GM18873 (cell line): ENCODE measurements at regions not wholly inside any gene's neighbourhood (a gene's known extent, or its start where the extent isn't known, plus 50 kb on each side); places are given as distances from the start of the nearest gene placed in this dataset.

Source experiments
- ATAC-seq: cut with Tn5 transposase; IDR thresholded peaks from one replicate; pipeline ENCODE4 v1.9.1; 2021; ENCODE audit warnings: mild to moderate bottlenecking, moderate library complexity, moderate number of reproducible peaks; ENCODE audit not compliant: unreplicated experiment, low FRiP score

GRCh38 chr19:27773318-27774094 lies 1439.4 kb downstream of the UQCRFS1 start:
- no peak for ATAC-seq

- no peak for ATAC-seq
These were observed 1440.9 kb downstream of the UQCRFS1 start for GRCh38 chr19:27772059-27772458.

GRCh38 chr19:27770095-27770494 lies 1442.9 kb downstream of the UQCRFS1 start:
- ATAC-seq, result no peak

GRCh38 chr19:27767234-27767633 lies 1445.7 kb downstream of the UQCRFS1 start:
- ATAC-seq, result no peak

- no peak for ATAC-seq
These were observed 1446.8 kb downstream of the UQCRFS1 start for GRCh38 chr19:27765912-27766725.

- ATAC-seq, result no peak
These were observed 1447.6 kb downstream of the UQCRFS1 start for GRCh38 chr19:27765397-27765796.

- ATAC-seq, result no peak
These were observed 1448.7 kb downstream of the UQCRFS1 start for GRCh38 chr19:27764186-27764804.

- no peak for ATAC-seq
These were observed 1450.0 kb downstream of the UQCRFS1 start for GRCh38 chr19:27762933-27763332.

GRCh38 chr19:27759896-27760295 lies 1453.1 kb downstream of the UQCRFS1 start:
- no peak for ATAC-seq

GRCh38 chr19:27758626-27759505 lies 1454.1 kb downstream of the UQCRFS1 start:
- no peak for ATAC-seq

GRCh38 chr19:27754700-27755099 lies 1458.3 kb downstream of the UQCRFS1 start:
- no peak for ATAC-seq

- ATAC-seq, result no peak
These were observed 1459.3 kb downstream of the UQCRFS1 start for GRCh38 chr19:27753622-27754021.

GRCh38 chr19:27752530-27753184 lies 1460.3 kb downstream of the UQCRFS1 start:
- ATAC-seq, result no peak

GRCh38 chr19:27751044-27751391 lies 1461.9 kb downstream of the UQCRFS1 start:
- ATAC-seq, result no peak

GRCh38 chr19:27750391-27751043 lies 1462.4 kb downstream of the UQCRFS1 start:
- no peak for ATAC-seq

GRCh38 chr19:27748551-27749152 lies 1464.3 kb downstream of the UQCRFS1 start:
- ATAC-seq, result no peak

GRCh38 chr19:27746691-27747380 lies 1466.1 kb downstream of the UQCRFS1 start:
- ATAC-seq, result no peak

GRCh38 chr19:27745978-27746542 lies 1466.9 kb downstream of the UQCRFS1 start:
- ATAC-seq, result no peak
